ENCODE measurements at regions not wholly inside any gene's neighbourhood (a gene's known extent, or its start where the extent isn't known, plus 50 kb on each side); places are given as distances from the start of the nearest gene placed in this dataset.

DNA sequence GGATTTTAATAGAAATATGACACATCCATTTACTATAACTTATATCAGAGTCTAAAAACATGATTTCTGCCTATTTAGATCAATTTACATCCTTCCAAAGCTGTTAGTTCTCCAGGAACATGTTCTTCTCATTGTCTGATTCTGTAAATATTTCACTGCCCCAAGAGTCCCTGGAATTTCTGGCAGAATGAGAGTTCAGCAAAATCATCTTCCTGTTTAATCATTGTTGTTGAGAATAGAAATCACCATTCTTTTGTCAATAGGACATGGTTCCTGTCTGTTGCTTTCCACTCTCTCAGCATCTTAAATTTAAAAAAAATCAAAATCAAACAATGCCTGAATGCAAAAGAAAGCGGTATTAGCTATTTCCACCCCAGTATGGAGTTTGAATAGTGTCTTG is 172.8 kb upstream of the FRMPD4 start:
- TF ChIP-seq CTCF (IDR thresholded peaks at IDR 0.05) (no peak), POLR2A (IDR thresholded peaks at IDR 0.05) (no peak), POLR2AphosphoS5 (IDR thresholded peaks at IDR 0.05) (no peak)

Measured in gastroesophageal sphincter (tissue), 3 donors.